K562 (cell line): ENCODE measurements at regions not wholly inside any gene's neighbourhood (a gene's known extent, or its start where the extent isn't known, plus 50 kb on each side); places are given as distances from the start of the nearest gene placed in this dataset.

ENCODE experiments used
- EP300 ChIP-seq: IDR thresholded peaks from 2 replicates; pipeline ENCODE4 v1.6.1; 2012; ENCODE audit warnings: low read length, improper control_type of control experiment
- ZFP30 ChIP-seq: fragments of 250-450 bp; sonication (Bioruptor Pico); IDR thresholded peaks from 2 replicates; pipeline ENCODE4 v1.8.0; 2022; ENCODE audit warnings: moderate library complexity, mild to moderate bottlenecking, inconsistent platforms, borderline replicate concordance
- ZNF23 ChIP-seq: fragments of 250-450 bp; sonication (Bioruptor Pico); IDR thresholded peaks from 2 replicates; pipeline ENCODE4 v1.4.0; 2020; ENCODE audit warnings: mild to moderate bottlenecking

DNA sequence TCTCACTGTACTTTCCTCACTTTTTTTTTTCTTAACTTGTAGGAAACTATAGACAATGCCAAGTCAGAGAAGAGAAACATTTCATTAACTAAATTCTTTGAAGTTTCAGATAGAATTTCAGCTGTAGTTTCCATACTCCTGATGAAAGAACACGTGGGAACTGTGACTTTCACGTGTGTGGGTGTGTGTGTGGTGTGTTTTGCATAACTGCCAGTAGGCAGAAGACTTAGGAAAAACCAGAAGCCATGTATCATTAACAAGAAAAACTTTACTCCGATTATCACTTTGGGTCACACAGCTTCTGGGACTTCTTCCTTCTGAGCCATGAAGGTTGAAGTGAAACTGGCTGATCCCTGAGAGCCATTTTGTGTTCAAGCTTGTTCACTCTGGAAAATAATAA lies 483.3 kb downstream of the TFAP2B start:
- TF ChIP-seq ZFP30 (CRISPR knock-in tag), result no peak
- TF ChIP-seq EP300, result no peak
- no peak for TF ChIP-seq ZNF23 (CRISPR knock-in tag)
